HS-5 (cell line): ENCODE measurements at regions not wholly inside any gene's neighbourhood (a gene's known extent, or its start where the extent isn't known, plus 50 kb on each side); places are given as distances from the start of the nearest gene placed in this dataset.
A peak's percentile ranks its signal among the peaks of the same experiment; 100 is the strongest.

Source experiments
- DNase-seq: peaks from one replicate; pipeline ENCODE4 v3.0.0-alpha.2; 2012; ENCODE audit warnings: low read depth

- no peak for DNase-seq
These were observed 260.0 kb downstream of the NR2F1-AS1 start for GRCh38 chr5:93320920-93321445.

GRCh38 chr5:93313672-93314071 is 267.3 kb downstream of the NR2F1-AS1 start:
- DNase-seq = no peak

DNA sequence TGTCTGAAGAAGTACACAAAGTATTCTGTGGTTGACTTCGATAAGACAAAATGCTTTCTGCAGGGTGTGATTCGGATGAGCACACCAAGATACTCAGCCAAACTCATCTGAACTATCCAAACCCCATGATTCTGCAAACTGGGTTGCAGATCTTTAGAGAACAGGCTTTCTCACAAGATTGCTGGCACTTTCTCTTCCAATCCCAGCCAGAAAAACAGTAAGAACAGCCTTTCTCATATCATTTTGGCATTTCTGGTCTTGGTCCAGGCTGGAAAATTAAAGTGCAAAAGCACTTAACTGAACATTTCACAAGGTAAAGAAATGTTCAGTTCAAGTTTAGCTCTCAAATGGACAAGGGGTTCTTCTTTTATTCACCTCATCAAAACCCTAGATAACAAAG is 269.1 kb downstream of the NR2F1-AS1 start:
- no peak for DNase-seq

GRCh38 chr5:93307557-93307956 is 273.5 kb downstream of the NR2F1-AS1 start:
- DNase-seq = peak; percentile 86

- DNase-seq = no peak
These were observed 275.0 kb downstream of the NR2F1-AS1 start for GRCh38 chr5:93305984-93306383.

DNA sequence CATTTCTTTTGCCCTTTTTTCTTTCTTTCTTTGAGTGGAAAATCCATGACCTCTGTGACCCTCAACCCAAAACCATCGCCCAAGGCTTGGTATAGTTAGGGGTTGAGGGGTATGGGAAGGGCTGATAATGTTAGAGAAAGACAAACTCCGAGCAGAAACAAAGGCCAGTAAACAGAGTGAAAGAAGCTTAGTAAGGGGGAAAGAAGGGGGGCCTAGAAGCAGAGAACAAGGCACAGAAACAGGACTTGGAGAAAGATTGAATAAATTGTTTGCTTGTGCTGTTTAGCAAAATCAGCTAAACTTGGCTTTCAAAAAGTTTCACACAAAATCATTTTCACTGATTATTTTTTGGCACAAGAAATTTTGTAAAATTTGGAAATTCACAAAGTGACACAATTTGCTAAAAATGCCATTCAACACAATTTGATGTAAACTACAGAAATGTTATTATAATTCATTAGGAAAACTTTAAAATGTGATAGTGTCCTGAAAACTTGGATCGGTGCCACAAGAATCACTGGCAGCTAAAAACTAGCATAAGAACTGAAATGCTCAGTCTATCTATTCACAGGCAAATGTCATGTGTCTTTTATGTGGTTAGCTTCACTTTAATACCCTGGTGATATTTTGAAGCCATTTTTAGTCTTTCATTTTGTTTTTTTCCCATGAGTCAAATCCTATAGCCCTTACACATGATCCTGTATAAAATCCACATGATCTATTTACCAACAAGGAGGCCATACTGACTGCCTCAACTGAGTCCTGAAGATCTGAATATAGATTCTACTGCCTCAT is 276.4 kb downstream of the NR2F1-AS1 start:
- DNase-seq = no peak

GRCh38 chr5:93303291-93303691 is 277.7 kb downstream of the NR2F1-AS1 start:
- DNase-seq = no peak

DNA sequence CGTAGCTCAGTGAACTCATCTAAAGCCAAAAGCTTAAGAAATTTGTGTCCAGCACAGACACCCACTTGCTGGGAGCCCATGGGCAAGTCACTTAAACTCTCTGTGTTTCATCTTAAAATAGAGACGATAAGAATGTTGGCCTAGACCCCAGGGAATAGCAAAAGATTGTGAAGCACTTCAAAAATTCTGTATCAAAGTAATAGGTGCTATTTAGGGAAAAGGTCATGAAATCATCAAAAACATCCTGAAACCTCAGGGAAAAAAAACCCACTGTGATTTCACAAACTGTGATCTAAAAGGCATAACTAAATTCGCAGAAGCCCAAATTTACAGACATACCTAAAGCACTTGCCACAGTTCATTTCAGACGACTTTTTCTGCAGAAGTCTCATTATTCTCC is 278.3 kb downstream of the NR2F1-AS1 start:
- no peak for DNase-seq

DNA sequence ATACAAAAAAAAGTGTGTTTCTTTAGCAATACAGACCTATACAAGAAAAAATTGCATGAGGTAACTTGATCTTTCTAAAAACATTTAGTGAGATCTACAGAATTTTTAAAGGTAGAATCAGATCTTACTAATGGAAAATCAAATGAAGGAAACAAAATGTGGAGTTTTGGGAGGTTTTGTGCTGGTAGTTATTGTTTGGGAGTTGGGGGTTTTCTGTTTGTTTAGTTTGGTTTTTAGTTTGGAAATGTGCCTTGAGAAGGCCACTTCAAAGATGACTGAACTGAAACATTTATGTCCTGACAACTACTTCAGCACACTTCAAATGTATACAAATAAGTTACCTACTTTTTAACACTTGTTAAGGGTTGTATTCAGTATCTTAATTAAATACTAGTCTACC is 280.1 kb downstream of the NR2F1-AS1 start:
- no peak for DNase-seq

- DNase-seq = no peak
These were observed 280.6 kb downstream of the NR2F1-AS1 start for GRCh38 chr5:93300309-93300923.

- no peak for DNase-seq
These were observed 281.2 kb downstream of the NR2F1-AS1 start for GRCh38 chr5:93299681-93300308.

DNA sequence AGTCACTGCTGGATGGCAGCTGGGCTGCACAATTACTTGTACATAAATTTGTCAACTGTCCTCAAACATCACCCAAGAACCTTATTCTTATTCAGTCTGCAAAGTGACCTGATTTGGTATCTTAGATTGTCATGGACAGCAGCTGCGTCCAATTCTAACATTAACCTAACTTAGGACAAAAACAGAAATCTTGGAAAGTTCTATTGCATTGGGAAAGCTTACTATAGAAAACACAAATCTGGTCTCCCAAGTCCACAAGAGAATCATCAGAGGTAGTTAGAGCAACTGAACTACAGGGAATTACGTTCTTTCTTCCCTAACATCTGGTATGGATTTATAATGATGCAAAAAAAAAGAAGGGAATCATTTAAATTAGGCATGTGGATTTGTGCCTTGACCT is 283.9 kb downstream of the NR2F1-AS1 start:
- DNase-seq = no peak

DNA sequence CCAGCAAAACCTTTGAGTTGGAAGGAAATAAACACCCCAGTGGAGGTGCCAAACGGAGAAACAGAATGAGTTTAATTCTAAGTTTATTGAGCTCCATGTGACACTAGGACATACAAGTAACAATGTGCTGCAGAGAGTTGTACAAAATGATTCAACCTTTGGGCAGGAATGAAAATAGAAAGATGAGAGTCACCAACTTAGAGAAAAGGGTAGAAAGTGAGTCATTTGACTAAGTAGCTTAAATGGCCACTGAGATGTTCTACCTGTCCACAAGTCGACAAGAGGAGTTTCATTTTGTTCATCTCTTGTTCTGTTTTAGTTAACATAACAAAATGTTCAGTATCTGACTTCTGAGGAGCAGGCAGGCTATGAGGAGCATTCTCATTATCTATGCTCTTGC is 284.7 kb downstream of the NR2F1-AS1 start:
- DNase-seq = no peak

DNA sequence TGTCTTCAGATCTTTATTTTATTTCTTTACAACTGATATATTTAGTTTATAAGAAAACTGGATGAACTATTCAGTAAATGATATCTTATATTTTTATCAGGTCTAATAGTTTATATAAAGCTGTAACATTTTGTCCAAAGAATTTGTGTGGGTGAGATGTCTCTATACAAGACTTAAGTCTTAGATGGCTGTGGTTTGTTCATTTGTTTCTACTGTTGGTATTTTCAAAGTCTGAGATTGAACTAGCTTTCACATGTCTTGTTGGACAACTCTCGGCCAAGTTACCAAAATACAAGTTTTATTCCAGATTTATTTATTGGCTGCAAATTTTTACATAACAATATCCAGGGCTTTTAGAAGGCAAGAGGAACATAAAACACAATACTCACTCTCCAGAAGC is 286.0 kb downstream of the NR2F1-AS1 start:
- DNase-seq = no peak

- DNase-seq = peak; percentile 49
These were observed 286.8 kb downstream of the NR2F1-AS1 start for GRCh38 chr5:93294199-93294598.

DNA sequence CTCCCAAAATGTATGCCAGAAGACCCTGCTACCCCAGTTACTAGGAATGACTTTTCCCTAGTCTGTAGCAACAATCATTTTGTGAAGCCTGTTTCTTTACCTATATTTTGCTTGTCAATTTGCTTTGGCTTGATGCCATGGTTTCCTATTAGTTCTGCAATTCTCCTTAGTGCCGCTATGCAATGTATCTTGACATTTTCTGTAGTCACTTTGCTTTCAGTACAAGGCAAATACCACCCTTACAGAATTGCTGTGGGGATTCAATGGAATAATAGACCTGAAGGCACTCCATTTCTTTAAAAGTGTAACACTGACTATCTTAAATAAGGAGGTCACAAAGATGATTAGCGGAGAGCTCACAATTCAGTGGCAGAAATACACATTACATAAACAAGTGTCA is 291.1 kb downstream of the NR2F1-AS1 start:
- DNase-seq = no peak

- no peak for DNase-seq
These were observed 295.6 kb downstream of the NR2F1-AS1 start for GRCh38 chr5:93285461-93285860.

GRCh38 chr5:93281980-93282772 is 298.8 kb downstream of the NR2F1-AS1 start:
- DNase-seq = no peak

DNA sequence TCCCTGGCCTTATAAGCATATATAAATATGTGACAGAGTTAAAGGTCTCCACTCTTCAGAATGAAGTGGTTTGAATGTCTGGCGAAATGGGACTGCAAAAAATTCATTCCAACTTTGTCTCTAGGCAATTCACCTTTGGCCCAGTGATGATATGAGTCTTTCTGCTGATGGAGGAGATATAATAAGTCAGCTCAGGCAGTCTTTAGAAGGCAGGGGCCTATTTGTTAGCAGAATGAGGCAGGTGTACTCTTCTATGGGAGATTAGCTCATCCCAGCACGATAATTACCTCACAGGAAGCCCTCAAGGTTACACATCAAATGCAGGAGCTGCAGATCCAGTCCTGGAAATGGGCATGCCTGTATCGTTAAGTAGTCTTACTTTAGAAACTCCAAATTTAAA is 300.5 kb downstream of the NR2F1-AS1 start:
- DNase-seq = no peak

GRCh38 chr5:93279296-93279963 is 301.6 kb downstream of the NR2F1-AS1 start:
- DNase-seq = no peak

- DNase-seq = no peak
These were observed 302.1 kb downstream of the NR2F1-AS1 start for GRCh38 chr5:93278896-93279295.

GRCh38 chr5:93277051-93277450 is 304.0 kb downstream of the NR2F1-AS1 start:
- DNase-seq = no peak
